B cell (primary cell): ENCODE measurements at regions not wholly inside any gene's neighbourhood (a gene's known extent, or its start where the extent isn't known, plus 50 kb on each side); places are given as distances from the start of the nearest gene placed in this dataset.

ENCODE experiments used
- CTCF ChIP-seq: fragments of 200-600 bp; IDR thresholded peaks from one replicate; pipeline ENCODE4 v1.8.0; 2022; ENCODE audit warnings: antibody characterized with exemption, mild to moderate bottlenecking
- EZH2 ChIP-seq: IDR thresholded peaks from 2 replicates; pipeline ENCODE4 v1.6.1; 2012; ENCODE audit warnings: borderline replicate concordance, low read depth, mild to moderate bottlenecking, moderate library complexity, low read length; ENCODE audit not compliant: insufficient read depth, poor library complexity, severe bottlenecking

- TF ChIP-seq CTCF: no peak
- no peak for TF ChIP-seq EZH2
Observed at GRCh38 chr13:106187101-106187500, 348.4 kb downstream of the EFNB2 start.
